Astrocyte (in vitro differentiated cells and primary cell): ENCODE measurements at regions not wholly inside any gene's neighbourhood (a gene's known extent, or its start where the extent isn't known, plus 50 kb on each side); places are given as distances from the start of the nearest gene placed in this dataset.

Experiments used
- DNase-seq: peaks from one replicate; pipeline ENCODE4 v3.0.0-alpha.2; 2010; ENCODE audit warnings: low read depth
- FAIRE-seq: peaks from 2 replicates; lab custom pipeline; 2011; peaks lifted over from hg19 to GRCh38; lab: Jason Lieb, UNC
- H2AFZ ChIP-seq: 2 replicates; pipeline ENCODE4 v1.6.0; 2012; ENCODE audit warnings: low read depth, low read length, inconsistent platforms
- H3K27ac ChIP-seq: 2 replicates; pipeline ENCODE4 v1.5.1; 2011; ENCODE audit warnings: low read depth, low read length, inconsistent platforms
- H3K27me3 ChIP-seq: 2 replicates; pipeline ENCODE4 v1.6.0; 2011; ENCODE audit warnings: low read length, inconsistent platforms; ENCODE audit not compliant: insufficient read depth
- H3K36me3 ChIP-seq: 2 replicates; pipeline ENCODE4 v1.5.1; 2011; ENCODE audit warnings: low read length, inconsistent platforms; ENCODE audit not compliant: insufficient read depth
- H3K4me1 ChIP-seq: 2 replicates; pipeline ENCODE4 v1.5.1; 2011; ENCODE audit warnings: low read length, inconsistent platforms; ENCODE audit not compliant: insufficient read depth
- H3K4me2 ChIP-seq: 2 replicates; pipeline ENCODE4 v1.6.0; 2012; ENCODE audit warnings: low read length, inconsistent platforms
- H3K4me3 ChIP-seq: 2 replicates; pipeline ENCODE4 v1.5.1; 2011; ENCODE audit warnings: low read depth, mild to moderate bottlenecking, low read length, inconsistent platforms; ENCODE audit not compliant: insufficient read depth
- H3K79me2 ChIP-seq: 2 replicates; pipeline ENCODE4 v1.6.0; 2012; ENCODE audit warnings: mild to moderate bottlenecking, low read length, inconsistent platforms; ENCODE audit not compliant: insufficient read depth
- H3K9ac ChIP-seq: 2 replicates; pipeline ENCODE4 v1.6.0; 2012; ENCODE audit warnings: mild to moderate bottlenecking, low read length, inconsistent platforms
- H3K9me3 ChIP-seq: 2 replicates; pipeline ENCODE4 v1.5.1; 2012; ENCODE audit warnings: low read depth, mild to moderate bottlenecking, low read length, inconsistent platforms; ENCODE audit not compliant: insufficient read depth
- H4K20me1 ChIP-seq: 2 replicates; pipeline ENCODE4 v1.6.0; 2012; ENCODE audit warnings: low read length, inconsistent platforms; ENCODE audit not compliant: insufficient read depth
- H3K27ac Mint-ChIP-seq: one replicate; pipeline ENCODE4 v1.8.0; 2021; ENCODE audit warnings: mild to moderate bottlenecking, mixed read lengths; ENCODE audit not compliant: unreplicated experiment
- H3K27me3 Mint-ChIP-seq: one replicate; pipeline ENCODE4 v1.8.0; 2021; ENCODE audit warnings: low read depth, mixed read lengths; ENCODE audit not compliant: unreplicated experiment
- H3K36me3 Mint-ChIP-seq: one replicate; pipeline ENCODE4 v1.8.0; 2021; ENCODE audit warnings: low read depth, mixed read lengths; ENCODE audit not compliant: unreplicated experiment
- H3K4me1 Mint-ChIP-seq: one replicate; pipeline ENCODE4 v1.8.0; 2021; ENCODE audit warnings: low read depth, mixed read lengths; ENCODE audit not compliant: unreplicated experiment
- H3K4me3 Mint-ChIP-seq: one replicate; pipeline ENCODE4 v1.8.0; 2021; ENCODE audit warnings: mild to moderate bottlenecking, moderate library complexity, mixed read lengths; ENCODE audit not compliant: unreplicated experiment
- H3K9me3 Mint-ChIP-seq: one replicate; pipeline ENCODE4 v1.8.0; 2021; ENCODE audit warnings: mild to moderate bottlenecking, mixed read lengths; ENCODE audit not compliant: unreplicated experiment
- CTCF ChIP-seq: IDR thresholded peaks from 2 replicates; pipeline ENCODE4 v1.5.1; 2011; ENCODE audit warnings: low read depth, mild to moderate bottlenecking, inconsistent platforms, low read length, moderate library complexity; ENCODE audit not compliant: insufficient read depth
- EZH2 ChIP-seq: IDR thresholded peaks from 2 replicates; pipeline ENCODE4 v1.6.1; 2012; ENCODE audit warnings: mild to moderate bottlenecking, low read length, inconsistent platforms; ENCODE audit not compliant: insufficient read depth

DNA sequence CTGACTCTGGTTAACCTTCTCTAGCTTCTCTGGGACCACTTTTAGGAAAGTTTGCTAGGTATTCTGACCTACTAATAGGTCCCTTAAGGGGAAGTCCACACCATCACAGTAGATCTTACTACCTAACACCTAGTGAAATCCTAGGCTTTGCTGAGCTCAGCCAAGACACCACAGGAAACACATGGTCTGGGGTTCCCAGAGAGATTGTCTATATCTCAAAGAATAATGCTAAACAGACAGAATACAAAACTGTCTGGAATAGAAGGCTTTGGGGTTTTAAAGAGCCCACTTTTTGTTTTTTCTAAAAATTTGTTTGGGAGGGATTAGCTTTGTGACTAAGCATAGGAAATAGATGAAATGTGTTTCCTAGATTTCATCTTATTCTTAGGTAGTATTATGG, 395.1 kb downstream of the ARHGEF28 start:
- Histone ChIP-seq H3K9me3 (no peaks in the 10 kb centered on the region), H2AFZ (no peak overlapping the region), H3K27ac (no peak overlapping the region), H3K4me1 (peaks cover 4% of the 10 kb centered on the region), H3K4me2 (no peak overlapping the region), H3K79me2 (no peaks in the 10 kb centered on the region), H3K9ac (no peak overlapping the region), H4K20me1 (no peaks in the 10 kb centered on the region), H3K27me3 (no peaks in the 10 kb centered on the region), H3K36me3 (no peaks in the 10 kb centered on the region), H3K4me3 (no peak overlapping the region)
- Mint-ChIP-seq H3K36me3 (no peaks in the 10 kb centered on the region), H3K4me1 (peaks cover 22% of the 10 kb centered on the region), H3K27ac (no peak overlapping the region), H3K4me3 (no peak overlapping the region), H3K9me3 (peaks cover 6% of the 10 kb centered on the region), H3K27me3 (peaks cover 4% of the 10 kb centered on the region)
- TF ChIP-seq CTCF (no peak), EZH2 (no peak)
- no peak for DNase-seq
- no peak for FAIRE-seq

DNA sequence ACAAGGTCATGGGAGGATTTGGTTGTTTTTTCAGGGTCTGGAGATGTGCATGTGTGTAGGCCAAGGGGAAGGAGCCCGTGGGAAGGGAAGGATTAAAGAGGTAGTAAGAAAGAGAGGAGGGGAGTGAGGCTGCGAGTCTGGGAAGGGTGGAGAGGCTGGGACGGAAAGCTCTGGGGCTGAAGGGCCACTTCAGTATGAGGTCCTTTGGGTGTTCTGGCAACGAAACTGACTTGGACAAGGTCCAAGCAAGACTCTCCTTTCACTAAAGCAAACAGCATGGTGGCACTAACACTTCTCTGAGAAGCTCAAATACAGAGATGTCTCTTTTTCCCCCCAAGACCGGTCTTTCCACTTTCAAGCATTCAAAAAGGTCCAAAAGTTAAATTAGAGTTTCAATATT, 394.5 kb downstream of the ARHGEF28 start:
- TF ChIP-seq CTCF (no peak), EZH2 (no peak)
- H3K9me3 ChIP-seq, result no peaks in the 10 kb centered on the region
- H3K4me2 ChIP-seq, result no peak overlapping the region
- no peaks in the 10 kb centered on the region for H4K20me1 ChIP-seq
- H2AFZ ChIP-seq, result no peak overlapping the region
- Mint-ChIP-seq H3K27ac (no peak overlapping the region), H3K36me3 (no peaks in the 10 kb centered on the region), H3K4me3 (no peak overlapping the region), H3K4me1 (peaks cover 19% of the 10 kb centered on the region), H3K27me3 (peaks cover 4% of the 10 kb centered on the region), H3K9me3 (peaks cover 6% of the 10 kb centered on the region)
- no peaks in the 10 kb centered on the region for H3K79me2 ChIP-seq
- H3K4me3 ChIP-seq, result no peak overlapping the region
- H3K27me3 ChIP-seq, result no peaks in the 10 kb centered on the region
- peaks cover 4% of the 10 kb centered on the region for H3K4me1 ChIP-seq
- no peaks in the 10 kb centered on the region for H3K36me3 ChIP-seq
- no peak for DNase-seq
- no peak for FAIRE-seq
- H3K27ac ChIP-seq, result no peak overlapping the region
- H3K9ac ChIP-seq, result no peak overlapping the region

GRCh38 chr5:74019923-74020322, 393.9 kb downstream of the ARHGEF28 start:
- no peak overlapping the region for H3K4me2 ChIP-seq
- no peak for TF ChIP-seq CTCF
- TF ChIP-seq EZH2, result no peak
- FAIRE-seq (no peak), DNase-seq (no peak)
- peaks cover 6% of the 10 kb centered on the region for H3K9me3 Mint-ChIP-seq
- H3K4me1 Mint-ChIP-seq, result peaks cover 19% of the 10 kb centered on the region
- peaks cover 6% of the 10 kb centered on the region for H3K27me3 Mint-ChIP-seq
- no peak overlapping the region for H2AFZ ChIP-seq
- no peaks in the 10 kb centered on the region for H3K9me3 ChIP-seq
- H3K36me3 ChIP-seq, result no peaks in the 10 kb centered on the region
- no peak overlapping the region for H3K4me3 Mint-ChIP-seq
- peaks cover 4% of the 10 kb centered on the region for H3K4me1 ChIP-seq
- H3K9ac ChIP-seq, result no peak overlapping the region
- H3K27ac Mint-ChIP-seq, result no peak overlapping the region
- H3K36me3 Mint-ChIP-seq, result no peaks in the 10 kb centered on the region
- H3K4me3 ChIP-seq, result no peak overlapping the region
- no peaks in the 10 kb centered on the region for H3K27me3 ChIP-seq
- H3K79me2 ChIP-seq, result no peaks in the 10 kb centered on the region
- no peaks in the 10 kb centered on the region for H4K20me1 ChIP-seq
- no peak overlapping the region for H3K27ac ChIP-seq
